ENCODE measurements at regions not wholly inside any gene's neighbourhood (a gene's known extent, or its start where the extent isn't known, plus 50 kb on each side); places are given as distances from the start of the nearest gene placed in this dataset.

DNA sequence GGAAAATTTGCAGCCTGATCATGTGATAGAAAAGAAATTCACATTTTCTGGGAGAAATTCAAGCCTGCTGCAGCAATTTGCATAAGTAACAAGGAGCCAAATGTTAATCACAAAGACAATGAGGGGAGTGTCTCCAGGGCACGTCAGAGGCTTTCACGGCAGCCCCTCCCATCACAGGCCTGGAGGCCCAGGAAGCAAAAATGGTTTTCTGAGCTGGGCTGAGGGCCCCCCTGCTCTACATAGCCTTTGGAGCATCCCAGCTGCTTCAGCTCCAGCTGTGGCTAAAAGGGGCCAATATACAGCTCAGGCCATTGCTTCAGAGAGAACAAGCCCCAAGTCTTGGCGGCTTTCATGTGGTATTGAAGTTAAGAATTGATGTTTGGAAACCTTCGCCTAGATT lies 445.3 kb upstream of the ZEB2 start:
- no peak for DNase-seq

DNA sequence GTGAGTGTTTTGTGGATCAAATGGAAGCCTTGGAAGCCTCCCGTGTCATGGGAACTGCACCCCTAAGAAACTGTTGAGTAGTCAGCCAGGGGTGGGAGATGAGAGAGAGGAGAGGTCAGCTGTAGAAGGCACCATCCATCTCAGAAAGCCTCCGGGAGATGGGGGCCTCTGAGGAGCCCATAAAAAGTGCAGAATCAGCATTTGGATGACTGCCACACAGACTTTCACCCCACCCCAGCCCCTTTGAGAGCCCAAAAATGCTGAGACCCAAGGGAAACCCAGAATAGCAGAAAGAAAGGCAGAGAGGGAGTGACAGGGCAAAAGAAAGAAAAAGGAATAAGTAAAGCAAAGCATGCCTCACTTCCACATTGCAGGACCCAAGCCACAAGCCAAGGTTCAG lies 443.1 kb upstream of the ZEB2 start:
- DNase-seq, result no peak

DNA sequence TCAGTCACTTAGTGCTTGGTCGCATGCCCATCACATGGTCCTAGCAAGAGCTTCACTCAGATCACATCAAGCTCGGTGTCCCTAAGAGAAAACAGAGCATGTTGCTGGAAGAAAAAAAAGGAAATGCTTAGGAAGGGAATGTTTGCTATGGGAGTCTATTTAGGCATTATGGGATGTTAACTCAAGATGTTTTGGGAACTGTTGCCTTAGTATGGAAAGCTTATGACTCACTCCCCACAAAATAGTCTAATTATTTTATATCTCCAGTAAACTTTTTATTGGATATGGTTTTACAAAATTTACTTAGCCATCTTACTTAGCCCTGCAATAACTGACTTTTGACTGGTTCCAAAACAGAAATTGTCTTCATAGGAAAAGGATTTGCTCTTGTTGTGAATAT lies 439.5 kb upstream of the ZEB2 start:
- DNase-seq, result no peak

DNA sequence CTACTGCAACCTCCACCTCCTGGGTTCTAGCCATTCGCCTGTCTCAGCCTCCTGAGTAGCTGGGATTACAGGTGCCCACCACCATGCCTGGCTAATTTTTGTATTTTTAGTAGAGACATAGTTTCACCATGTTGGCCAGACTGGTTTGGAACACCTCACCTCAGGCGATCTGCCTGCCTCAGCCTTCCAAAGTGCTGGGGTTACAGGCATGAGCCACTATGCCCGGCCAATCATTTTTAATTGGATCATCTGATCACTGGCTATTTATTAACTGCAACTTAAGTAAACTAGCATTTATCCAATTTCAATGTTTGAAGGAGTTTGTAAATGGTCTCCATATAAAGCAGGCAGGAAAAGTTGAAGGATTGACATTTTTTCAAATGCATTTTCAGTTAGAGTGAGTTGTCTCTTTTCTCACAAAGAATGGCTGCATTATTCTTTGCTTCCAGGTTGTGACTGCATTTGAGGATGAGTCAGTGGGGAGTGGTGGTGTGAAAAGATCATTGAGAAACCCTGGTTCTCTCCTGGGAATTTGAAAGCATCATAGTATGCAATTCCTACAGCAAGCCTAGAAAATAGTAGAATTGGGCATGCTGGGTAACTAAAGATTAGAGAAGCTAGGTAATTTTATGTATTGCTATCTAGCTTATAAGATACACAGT lies 431.1 kb upstream of the ZEB2 start:
- peak; percentile 78 for DNase-seq

DNA sequence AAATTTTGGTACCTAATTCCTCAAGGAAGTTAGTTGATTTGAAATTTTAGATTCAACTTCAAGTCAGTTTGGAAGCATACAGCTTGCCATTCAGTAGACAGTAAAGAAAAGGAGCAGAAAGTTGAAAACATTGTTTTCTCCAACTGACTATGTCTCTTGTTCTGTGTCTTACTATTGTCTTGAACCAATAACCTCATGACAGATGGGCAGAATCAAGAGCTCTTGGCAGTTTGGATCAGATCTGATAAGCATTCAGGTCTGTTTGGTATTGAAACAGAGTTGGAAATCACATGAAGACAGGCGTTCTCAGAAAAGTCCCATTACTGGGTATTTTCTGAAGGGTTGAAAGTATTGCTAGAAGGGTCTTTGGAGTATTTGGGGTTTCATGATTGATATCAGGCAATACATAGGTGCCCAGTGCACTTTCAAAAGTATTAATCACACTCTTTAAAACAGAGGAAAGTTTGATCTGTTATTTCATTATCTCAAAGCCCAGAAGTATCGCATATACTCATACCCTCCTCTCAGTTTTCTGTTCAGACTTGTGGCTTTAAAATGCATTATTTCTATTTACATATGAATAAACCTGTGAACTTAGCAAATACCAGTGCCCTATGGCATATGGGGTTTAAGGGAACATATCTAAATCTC lies 428.4 kb upstream of the ZEB2 start:
- no peak for DNase-seq

DNA sequence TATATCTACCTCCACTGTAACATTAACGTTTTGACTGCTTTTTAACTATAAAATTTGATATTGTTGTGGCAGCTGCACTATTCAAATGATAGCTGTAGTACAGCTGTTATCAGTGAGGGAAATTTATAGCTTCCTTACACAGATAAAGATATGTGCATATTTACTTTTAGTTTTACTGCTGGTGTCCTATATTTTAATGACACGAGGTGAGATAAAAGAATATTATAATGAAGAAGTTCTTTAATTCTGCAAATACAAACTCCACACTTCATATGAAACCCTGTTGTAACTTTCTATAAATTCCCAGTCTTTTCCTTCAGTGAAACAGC lies 427.8 kb upstream of the ZEB2 start:
- DNase-seq, result no peak

DNA sequence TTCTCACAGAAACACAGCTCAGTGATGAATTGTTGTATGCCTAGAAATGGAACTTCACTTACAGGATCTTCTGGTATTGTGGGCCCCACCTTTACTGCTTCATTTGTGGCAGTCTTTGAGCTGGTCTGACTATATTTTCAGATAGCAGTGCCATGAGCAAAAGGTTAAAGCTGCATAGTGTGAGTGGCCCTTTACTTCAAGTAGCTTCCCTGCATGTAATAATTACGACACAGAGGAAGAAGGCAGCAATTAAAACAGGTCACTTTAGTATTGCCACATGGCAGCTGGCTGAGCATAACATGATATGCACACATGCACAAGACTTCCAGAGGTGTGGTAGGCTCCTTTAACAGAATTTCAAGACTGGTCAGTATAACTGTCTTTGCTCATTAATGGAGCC lies 426.3 kb upstream of the ZEB2 start:
- no peak for DNase-seq

DNA sequence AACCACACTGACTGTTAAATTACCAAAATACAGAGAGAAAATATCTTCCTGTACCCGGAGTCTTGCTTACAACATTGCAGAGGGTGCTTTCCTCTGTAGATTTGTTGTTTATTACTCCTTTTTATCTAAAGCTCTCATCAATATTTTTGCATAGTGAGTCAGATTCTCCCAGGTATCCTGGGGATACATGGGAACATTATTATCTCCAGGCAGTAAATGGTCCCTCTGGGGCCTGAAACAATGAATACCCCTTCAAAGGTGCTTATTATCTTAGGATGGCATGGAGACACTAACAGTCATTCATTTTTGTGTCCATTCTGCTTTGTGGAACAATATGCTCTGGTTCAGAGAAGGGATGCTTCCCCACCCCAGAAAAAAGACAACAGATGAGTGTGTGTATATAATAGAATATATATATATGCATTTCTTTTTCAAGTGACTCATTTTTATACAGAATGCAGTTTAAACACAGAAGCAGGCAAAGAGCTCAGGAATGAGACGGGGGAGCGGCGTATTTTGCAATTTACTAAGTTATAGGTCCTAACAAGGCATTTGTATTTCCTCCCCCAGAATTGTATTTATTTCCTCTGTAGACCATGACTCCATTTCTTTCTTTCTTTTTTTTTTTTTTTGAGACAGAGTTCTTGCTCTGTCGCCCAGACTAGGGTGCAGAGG lies 424.8 kb upstream of the ZEB2 start:
- DNase-seq, result no peak

DNA sequence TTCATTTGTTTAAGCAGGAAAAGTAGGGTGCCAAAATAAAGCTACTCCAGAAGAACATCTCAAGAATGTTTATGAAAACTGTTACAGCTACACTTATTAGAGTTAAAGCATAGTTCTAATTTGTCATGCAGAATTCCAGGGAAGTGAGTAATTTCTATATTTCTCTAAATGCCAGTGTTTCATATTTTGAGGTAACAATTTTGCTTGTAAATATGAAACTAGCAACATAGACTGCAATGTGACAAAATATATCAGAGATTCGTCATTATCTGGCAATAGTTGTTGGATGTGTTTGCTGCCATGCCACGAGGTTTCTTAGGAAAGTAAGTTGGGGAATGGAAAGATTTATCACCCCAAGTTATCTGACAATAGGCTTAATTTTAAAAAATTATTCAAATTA lies 424.1 kb upstream of the ZEB2 start:
- peak; percentile 58 for DNase-seq

DNA sequence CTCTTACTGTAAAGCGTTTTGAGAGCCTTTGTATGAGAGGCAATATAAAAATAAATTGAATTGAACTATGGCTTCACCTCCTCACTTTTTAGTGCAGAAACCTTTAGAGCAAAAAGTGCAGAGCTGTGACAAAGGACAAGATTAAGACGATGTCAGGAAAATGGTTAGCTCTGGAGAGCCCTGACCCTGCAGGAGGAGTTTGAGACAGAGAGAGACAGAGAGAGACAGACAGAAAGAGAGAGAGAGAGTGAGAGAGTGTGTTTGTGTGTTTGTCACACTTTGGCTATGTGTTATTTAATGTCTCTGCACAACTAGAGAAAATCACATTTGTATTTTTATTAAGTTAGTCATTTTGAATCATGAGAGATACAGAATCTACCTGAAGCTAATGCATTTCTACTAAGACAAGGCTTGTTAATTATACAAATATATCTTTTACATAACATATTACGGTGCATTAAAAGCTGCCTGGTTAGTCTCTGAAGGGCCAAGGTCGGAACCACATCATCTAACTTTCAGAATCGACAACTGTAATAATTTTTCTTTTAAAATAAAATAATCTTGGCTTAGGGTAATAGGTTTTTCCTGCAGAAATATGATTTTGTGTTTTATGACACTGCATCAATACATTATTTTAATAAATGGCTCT lies 423.5 kb upstream of the ZEB2 start:
- no peak for DNase-seq

DNA sequence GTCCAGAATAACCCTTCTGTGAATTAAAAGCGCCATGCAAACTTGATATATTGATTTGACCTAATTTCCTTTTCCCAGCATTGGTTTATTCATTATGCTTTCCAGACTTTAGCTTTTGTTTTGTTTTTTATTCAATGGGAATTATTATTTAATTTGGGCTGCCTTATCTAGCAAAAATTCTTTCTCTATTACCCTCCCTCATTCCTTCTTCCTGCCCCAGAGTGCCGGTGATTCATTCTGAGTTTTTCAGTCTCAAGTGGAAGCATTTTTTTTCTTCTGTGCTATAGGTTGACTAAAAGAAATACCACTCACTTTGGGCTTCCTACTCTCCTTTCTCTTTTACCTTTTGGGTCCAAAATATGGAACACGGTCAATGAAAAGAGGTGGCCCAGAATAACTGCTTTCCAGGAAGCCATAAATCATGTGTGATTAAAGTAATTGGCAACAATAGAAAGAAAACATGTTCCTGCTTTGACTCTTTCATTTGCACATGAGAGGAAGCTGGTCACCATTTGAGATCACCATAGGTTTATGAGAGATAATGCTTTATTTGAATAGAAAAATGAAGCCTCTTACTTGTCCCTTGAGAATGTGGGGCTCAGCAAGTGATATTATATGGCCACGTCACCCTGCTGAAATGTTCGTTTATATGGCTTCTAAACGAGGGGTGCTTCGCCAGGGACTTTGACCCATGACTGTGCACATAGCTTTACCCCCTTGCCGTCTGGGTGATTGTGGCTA lies 422.8 kb upstream of the ZEB2 start:
- DNase-seq, result peak; percentile 79

DNA sequence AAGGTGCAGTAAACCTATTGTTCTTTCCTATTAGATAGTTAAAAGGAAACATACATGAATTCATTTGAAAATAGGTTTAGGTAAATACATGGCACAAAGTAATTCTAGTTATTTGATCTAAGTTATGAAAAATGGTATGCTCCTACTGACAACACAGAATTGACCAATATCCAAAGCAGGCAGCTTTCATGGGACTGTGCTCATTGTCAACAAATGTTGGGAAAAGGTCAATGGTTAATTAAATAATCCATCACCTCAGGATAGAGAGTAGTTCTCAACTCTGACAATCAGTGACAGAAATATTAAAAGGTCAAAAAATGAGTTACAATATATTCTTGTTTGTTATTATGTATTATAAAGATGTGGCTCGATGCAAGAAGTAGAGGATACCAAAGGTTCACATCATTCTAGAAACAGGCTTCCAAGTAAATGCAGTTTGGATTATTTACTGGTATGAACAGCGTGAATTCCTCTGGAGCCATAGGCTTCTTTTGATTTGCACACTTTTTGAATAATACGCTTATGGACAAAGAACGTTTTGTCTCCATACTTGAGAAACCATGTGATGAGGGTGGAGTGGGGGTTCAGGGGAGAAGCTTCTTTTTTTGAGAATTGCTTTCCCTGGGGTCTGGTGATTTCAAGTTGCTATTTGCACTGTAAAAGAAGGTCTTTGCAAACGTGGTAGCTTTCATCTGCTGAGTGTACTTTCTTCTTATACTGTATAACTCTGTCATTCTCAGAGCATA lies 422.0 kb upstream of the ZEB2 start:
- no peak for DNase-seq

DNA sequence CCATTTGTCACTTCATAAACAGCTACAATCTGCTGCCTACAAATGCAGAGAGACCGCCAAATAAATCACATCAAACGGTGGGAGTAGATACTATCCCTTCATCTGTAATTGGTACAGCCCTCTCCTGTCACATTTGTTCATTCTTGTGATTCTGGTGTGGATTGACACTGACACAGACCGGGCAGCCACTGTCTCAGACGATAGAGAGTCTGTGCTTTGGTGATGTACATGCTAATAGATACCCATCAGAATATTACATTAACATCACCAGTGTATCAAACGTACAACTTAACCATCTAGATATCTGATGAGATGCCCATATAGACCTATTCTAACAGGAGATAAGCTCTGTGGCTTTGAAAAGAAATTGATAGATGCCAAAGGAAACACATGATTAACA lies 419.7 kb upstream of the ZEB2 start:
- no peak for DNase-seq

DNA sequence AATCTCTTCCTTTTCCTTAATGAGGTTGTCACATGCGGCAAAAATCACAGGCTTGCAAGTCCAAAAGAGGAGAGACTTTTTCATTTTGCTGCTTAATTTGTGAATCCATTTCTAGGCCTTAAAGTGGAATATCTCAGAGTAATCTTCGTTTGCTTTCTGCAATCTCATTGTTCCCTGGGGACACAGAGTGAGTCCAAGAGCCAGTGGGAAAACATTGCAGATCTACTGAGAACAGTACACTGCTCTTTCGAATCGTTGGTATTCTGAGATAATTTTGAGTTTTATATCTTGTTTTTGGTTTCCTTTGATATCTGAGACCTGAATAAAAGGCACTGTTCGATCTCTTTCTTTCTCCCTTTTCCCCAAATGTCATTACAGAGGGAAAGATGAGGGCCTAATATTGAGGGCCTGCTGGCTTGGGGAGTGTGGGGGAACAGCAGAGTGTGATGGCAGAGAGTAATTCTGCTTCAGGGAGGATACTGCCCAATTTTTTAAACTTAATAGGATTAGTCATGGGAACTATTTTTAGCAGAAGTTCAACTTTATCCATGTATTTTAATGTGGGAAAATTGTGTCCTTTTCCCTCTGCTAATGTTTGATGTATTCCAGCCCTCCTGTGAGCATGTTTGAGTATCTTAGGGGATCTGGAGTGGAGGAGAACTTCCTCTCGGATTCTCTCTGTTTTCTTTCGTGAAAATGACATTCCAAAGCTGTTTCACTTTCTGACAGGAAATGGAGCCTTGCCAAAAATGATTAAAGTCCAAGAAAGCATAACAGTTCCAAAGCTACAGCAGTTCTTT lies 418.2 kb upstream of the ZEB2 start:
- peak; percentile 66 for DNase-seq

DNA sequence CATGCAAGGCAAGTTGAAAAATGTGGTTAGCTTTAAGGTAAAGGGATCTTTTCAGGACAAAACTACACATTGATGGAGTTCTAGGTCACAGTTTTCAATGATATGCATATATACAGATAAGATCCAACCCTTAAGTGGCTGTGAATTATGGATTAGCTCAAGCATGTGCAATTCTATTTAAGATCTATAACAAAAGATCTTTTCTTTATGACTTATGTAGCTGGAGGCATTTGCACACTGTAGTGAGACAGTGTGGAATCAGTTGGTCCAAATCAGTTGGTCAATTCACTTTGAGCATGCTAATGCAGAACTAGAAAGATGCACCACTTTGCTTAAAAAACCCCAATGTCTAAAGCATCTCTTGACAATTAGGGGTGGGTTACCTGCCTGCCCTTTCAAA lies 417.1 kb upstream of the ZEB2 start:
- DNase-seq, result no peak

DNA sequence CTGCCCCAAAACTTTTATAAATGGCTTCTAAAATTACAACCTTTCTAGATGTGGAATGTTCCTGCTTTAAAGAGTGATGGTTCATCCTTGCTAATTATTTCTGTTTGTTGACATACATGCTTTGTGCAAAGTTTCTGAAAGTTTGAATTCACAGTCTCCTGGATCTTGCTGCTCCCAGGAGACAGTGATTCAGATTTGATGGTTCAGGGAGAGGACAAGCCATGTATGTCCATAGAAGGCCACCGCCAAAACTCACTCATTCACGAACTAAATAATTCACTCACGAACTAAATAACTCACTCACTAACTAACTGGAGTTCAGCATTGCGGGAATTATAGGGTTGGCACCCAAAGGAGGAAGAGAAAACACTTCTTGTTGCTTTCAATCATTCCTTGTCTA lies 416.5 kb upstream of the ZEB2 start:
- no peak for DNase-seq

DNA sequence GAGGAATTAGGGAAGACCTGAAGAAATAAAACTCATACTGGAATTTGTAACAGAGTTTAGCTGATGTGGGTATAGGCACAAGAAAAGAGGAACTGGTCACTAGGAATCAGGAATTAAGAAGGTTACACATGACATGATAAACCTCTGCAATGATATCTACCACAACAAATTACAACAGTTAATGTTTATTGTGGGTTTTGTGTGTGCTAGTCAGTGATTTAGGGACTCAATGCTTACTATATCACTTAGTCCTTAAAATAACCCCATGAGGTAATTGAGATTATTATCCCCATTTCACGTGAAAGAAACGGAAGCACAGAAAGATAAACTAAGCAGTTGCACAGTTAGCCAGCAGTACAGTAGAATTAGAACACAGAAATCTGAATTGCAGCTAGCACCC lies 415.8 kb upstream of the ZEB2 start:
- no peak for DNase-seq

DNA sequence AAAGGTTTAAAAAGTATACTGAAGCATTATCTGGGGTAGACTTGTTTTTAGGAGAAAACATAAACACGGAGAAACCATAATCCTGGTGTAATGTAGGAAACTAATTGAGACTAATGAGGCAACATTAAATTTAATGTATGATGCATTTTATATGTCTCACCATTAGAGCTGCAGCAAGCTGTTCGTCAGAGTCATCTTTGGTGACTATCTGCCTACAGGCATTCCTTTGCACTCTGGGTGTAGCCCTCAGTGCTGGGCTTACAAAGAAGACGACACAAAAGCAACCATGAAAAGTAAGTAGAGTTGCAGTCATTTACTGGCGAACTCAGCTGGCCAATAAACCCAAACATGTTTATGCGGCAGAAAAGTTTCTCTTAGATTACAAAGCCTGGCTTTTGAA lies 415.3 kb upstream of the ZEB2 start:
- no peak for DNase-seq

DNA sequence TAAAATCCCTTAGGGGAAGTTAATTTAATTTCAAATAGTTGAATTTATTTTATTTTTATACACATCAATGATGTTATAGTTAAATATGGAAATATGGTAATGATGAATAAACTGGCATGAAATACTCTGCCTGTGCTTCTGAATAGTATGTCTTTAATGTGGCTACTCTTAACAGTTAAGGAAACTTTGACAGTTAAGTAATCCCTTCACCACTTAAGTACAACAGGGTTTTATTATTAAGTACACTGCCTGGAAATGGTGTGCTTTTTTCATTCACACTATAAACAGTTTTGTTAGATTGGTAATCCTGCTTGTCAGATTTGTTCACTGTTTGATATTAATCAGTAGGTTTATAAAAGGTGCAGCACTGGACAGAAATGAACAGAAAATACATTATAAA lies 412.0 kb upstream of the ZEB2 start:
- no peak for DNase-seq

DNA sequence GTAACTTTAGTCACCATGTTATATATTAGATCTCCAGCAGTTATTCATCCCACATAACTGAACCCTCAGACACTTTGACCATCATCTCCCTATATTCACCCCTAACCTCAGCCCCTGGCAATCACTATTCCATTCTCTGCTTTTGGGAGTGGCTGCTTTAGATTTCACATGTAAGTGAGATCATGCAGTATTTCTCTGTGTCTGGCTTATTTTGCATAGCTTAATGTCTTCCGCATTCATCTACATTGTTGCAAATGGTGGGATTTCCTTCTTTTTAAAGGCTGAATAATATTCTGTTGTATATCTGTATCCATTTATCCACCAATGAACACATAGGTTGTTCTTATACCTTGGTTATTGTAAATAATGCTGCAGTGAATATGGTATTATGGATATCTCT lies 411.6 kb upstream of the ZEB2 start:
- DNase-seq, result no peak

DNA sequence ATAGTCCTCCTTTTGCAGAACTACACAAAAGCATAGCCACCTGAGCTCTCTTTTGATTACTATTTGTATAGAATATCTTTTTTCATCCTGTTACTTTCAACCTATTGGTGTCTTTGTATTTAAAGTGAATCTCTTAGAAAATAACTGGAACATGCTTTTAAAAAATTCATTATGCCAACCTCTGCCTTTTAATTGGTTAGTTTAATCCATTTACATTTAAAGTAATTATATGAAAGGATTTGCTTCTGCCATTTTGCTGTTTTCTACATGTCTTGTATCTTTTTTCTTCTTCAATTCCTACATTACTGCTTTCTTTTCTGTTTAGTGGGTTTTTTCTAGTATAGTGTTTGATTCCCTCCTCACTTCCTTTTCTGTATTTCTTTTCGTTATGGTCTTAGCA lies 407.5 kb upstream of the ZEB2 start:
- no peak for DNase-seq

DNA sequence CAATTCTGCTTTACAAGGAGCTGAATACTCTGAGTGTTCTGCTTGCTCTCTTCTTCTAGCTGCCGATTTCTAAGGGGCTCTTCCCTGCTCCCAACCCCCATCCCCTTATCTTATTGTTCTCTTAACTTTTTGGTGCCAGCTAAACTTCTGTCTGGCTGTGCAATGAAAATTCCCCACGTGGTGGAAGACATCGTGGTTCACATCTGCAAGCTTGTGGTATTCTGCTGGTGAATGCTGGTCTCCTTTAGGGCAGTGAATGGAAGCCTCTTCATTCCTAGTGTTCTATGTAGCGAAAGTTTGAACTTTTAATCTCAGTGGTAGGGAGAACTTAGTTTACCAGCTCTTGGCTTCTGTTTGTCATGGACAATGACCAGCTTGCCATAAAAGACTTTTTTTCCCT lies 406.0 kb upstream of the ZEB2 start:
- DNase-seq, result no peak
